AG09319 (cell line): ENCODE measurements at regions not wholly inside any gene's neighbourhood (a gene's known extent, or its start where the extent isn't known, plus 50 kb on each side); places are given as distances from the start of the nearest gene placed in this dataset.

Experiments
- DNase-seq: peaks from one replicate; pipeline ENCODE4 v3.0.0-alpha.2; 2010; ENCODE audit warnings: low read depth; ENCODE audit errors: extremely low read depth
- TF ChIP-seq, protein P1 (sequence below): IDR thresholded peaks from 2 replicates; pipeline ENCODE4 v1.5.1; 2011; ENCODE audit warnings: low read depth, mild to moderate bottlenecking, inconsistent platforms, low read length, moderate library complexity

DNA sequence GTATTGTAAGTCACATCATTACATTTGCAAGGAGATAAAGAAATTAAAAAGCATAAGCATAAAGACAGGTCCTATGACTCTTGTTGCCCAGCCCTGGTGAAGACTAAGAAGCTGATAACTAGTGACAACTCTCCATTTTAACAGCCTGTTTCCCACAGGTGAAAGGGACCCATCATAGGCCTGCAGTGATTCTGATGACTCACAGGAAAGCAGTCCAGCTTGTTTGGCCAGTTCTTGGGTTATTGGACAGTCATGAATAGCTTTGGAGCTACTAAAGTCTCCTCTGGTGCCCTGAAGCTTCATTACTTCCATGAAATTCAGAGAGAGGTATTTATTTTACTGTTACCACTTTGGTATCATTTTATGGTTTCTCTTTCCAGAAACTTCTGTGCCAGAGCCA lies 55.5 kb upstream of the DYRK2 start:
- DNase-seq: no peak
- TF ChIP-seq, protein P1, sequence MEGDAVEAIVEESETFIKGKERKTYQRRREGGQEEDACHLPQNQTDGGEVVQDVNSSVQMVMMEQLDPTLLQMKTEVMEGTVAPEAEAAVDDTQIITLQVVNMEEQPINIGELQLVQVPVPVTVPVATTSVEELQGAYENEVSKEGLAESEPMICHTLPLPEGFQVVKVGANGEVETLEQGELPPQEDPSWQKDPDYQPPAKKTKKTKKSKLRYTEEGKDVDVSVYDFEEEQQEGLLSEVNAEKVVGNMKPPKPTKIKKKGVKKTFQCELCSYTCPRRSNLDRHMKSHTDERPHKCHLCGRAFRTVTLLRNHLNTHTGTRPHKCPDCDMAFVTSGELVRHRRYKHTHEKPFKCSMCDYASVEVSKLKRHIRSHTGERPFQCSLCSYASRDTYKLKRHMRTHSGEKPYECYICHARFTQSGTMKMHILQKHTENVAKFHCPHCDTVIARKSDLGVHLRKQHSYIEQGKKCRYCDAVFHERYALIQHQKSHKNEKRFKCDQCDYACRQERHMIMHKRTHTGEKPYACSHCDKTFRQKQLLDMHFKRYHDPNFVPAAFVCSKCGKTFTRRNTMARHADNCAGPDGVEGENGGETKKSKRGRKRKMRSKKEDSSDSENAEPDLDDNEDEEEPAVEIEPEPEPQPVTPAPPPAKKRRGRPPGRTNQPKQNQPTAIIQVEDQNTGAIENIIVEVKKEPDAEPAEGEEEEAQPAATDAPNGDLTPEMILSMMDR: no peak

DNA sequence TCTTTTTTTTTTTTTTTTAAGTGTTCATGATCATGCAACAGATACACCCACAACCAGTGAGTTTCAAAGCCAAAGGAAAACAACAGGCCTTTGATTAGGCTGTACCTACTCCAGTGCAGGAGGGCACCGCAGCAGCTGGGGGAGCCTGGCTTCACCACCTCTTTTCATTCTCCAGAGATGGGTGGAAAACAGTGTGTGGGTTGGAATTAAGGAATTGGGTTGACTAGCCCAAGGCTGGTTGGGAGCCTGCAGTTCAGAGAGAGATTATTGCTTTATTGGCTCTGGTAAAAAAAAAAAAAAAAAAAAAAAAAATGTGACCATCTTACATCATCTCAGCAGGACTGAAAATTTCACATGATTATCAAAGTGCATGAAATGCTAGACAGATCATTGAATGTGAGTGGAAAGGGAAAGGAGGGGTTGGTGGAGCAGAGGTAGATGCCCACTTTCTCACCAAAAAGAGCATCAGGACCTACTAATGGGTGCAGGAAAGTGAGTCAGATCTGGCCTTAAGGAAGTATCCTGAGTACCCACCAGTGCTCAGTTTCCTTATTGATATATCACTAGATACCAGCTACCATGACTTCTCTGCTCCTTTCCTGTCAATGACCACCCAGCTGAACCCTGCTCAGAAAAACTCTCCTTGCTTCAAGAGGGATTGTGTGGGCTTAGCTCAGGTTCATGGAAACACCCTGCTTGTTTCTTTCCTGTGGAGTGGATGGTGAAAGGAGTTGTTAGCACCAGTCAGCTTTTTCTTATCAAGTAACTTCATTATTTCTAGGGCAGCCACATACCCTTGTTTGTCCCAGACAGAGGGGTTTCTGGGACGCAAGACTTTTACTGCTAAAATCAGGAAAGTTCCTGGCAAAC lies 54.8 kb upstream of the DYRK2 start:
- TF ChIP-seq, protein P1: no peak
- no peak for DNase-seq

DNA sequence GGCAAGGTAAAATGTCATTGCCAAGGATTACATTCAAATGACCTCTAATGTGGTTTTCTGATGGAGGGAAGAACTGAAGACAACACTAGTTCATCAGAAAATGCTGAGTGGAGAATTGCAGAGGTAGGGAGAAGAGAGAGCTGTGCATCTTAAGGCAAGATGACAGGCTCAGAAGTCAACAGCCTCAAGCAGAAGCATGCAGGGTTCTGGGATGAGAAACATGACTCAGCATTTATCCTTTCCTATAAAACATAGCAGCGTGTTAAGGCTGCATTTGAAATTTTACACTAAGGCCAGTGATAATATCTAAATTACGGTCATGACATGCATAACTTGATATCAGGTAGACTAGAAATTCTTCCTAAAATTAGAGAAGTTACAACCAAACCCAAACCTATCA lies 53.7 kb upstream of the DYRK2 start:
- TF ChIP-seq, protein P1: no peak
- no peak for DNase-seq

DNA sequence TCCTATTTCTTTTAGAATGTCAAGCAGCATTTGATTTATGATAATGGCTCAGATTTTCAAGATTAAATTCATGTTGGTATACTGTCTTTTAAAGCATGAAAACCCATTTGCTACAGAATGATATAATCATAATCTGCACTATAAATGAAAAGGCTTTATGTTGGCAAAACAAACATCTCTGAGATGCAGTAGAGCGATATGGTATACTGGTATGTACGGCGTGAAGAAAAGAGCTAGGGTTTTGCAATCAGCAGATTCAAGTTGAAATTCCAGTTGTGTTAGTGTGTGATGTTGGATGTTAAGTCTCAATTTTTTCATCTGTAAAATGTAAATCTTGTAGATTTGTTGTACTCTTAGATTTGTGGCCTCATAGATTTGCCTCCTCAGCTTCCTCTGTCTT lies 53.2 kb upstream of the DYRK2 start:
- DNase-seq: no peak
- TF ChIP-seq, protein P1: no peak

DNA sequence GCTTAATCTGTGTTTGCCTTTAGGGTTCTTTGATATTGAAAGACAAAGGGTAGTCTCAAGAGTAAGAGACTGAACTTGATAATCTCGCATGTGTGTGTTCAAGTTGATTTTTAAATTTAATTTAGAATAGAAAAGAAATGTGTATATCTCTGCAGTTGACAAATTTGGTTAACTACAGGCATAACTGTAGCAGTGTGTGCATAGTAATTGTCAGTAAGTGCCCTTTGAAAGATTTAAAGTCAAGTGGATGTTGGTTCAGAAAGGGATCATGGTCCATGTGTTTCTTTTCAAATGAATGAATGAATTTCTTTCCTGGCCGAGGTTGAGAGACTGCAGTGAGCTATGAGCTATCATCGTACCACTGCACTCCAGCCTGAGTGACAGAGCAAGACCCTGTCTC lies 49.9 kb upstream of the DYRK2 start:
- DNase-seq: no peak
- TF ChIP-seq, protein P1: no peak
